ENCODE measurements at regions not wholly inside any gene's neighbourhood (a gene's known extent, or its start where the extent isn't known, plus 50 kb on each side); places are given as distances from the start of the nearest gene placed in this dataset.

GRCh38 chr14:71475916-71476315 lies 456.3 kb upstream of the RGS6 start:
- TF ChIP-seq, protein P1, sequence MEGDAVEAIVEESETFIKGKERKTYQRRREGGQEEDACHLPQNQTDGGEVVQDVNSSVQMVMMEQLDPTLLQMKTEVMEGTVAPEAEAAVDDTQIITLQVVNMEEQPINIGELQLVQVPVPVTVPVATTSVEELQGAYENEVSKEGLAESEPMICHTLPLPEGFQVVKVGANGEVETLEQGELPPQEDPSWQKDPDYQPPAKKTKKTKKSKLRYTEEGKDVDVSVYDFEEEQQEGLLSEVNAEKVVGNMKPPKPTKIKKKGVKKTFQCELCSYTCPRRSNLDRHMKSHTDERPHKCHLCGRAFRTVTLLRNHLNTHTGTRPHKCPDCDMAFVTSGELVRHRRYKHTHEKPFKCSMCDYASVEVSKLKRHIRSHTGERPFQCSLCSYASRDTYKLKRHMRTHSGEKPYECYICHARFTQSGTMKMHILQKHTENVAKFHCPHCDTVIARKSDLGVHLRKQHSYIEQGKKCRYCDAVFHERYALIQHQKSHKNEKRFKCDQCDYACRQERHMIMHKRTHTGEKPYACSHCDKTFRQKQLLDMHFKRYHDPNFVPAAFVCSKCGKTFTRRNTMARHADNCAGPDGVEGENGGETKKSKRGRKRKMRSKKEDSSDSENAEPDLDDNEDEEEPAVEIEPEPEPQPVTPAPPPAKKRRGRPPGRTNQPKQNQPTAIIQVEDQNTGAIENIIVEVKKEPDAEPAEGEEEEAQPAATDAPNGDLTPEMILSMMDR (IDR thresholded peaks at IDR 0.05; ENCODE audit: extremely low read depth in 1 of 2, insufficient read depth in 1 of 2, low read depth in 1 of 2, low read length in 2 of 2), result no peak
- TF ChIP-seq POLR2A (IDR thresholded peaks at IDR 0.05; ENCODE audit: low read depth, low read length), result no peak
